Caco-2 (cell line): ENCODE measurements at regions not wholly inside any gene's neighbourhood (a gene's known extent, or its start where the extent isn't known, plus 50 kb on each side); places are given as distances from the start of the nearest gene placed in this dataset.

Source experiments
- BruUV-seq: library from RNA; stranded (reverse); fragments of 400-500 nt; replicated peaks from 2 replicates; lab custom pipeline; 2021; lab: Mats Ljungman, UMichigan
- CTCF ChIA-PET: fragments of 300-600 bp; sonication (Branson Sonifier 250); formaldehyde crosslinking; loops from one replicate; lab custom pipeline; 2022; ENCODE audit warnings: antibody characterized with exemption; lab: Charles Lee
- POLR2A ChIA-PET: fragments of 300-600 bp; sonication (Branson Sonifier 250); formaldehyde crosslinking; loops from one replicate; lab custom pipeline; 2022; ENCODE audit warnings: antibody characterized with exemption; lab: Charles Lee
- DNase-seq, 2 experiments: peaks; one replicate each; pipeline versions ENCODE4 v3.0.0 to v3.0.0-alpha.2; 2020 to 2022
- H3K27me3 ChIP-seq: replicated peaks from 2 replicates; pipeline ENCODE4 v1.6.0; 2011; ENCODE audit warnings: low read length; ENCODE audit not compliant: control insufficient read depth, insufficient read depth
- H3K36me3 ChIP-seq: 2 replicates; pipeline ENCODE4 v1.5.1; 2011; ENCODE audit warnings: low read length; ENCODE audit not compliant: control insufficient read depth, insufficient read depth
- H3K4me1 ChIP-seq: fragments of 250-450 bp; sonication (Bioruptor Pico); 2 replicates; pipeline ENCODE4 v1.5.1; 2020; ENCODE audit warnings: mild to moderate bottlenecking
- H3K4me3 ChIP-seq: 2 replicates; pipeline ENCODE4 v1.5.1; 2011; ENCODE audit warnings: low read depth, mild to moderate bottlenecking, control low read depth, low read length
- H3K9me3 ChIP-seq: fragments of 250-450 bp; sonication (Bioruptor Pico); 2 replicates; pipeline ENCODE4 v1.5.1; 2020; ENCODE audit warnings: mild to moderate bottlenecking, moderate library complexity
- H3K27ac Mint-ChIP-seq: one replicate; pipeline ENCODE4 v1.8.0; 2022; ENCODE audit warnings: mixed read lengths; ENCODE audit not compliant: unreplicated experiment
- H3K27me3 Mint-ChIP-seq: one replicate; pipeline ENCODE4 v1.8.0; 2022; ENCODE audit warnings: mixed read lengths; ENCODE audit not compliant: insufficient read depth, unreplicated experiment
- H3K36me3 Mint-ChIP-seq: one replicate; pipeline ENCODE4 v1.8.0; 2022; ENCODE audit warnings: mild to moderate bottlenecking, mixed read lengths; ENCODE audit not compliant: insufficient read depth, unreplicated experiment
- H3K4me1 Mint-ChIP-seq: one replicate; pipeline ENCODE4 v1.8.0; 2022; ENCODE audit warnings: low read depth, mixed read lengths; ENCODE audit not compliant: unreplicated experiment
- H3K4me3 Mint-ChIP-seq: one replicate; pipeline ENCODE4 v1.8.0; 2022; ENCODE audit warnings: mild to moderate bottlenecking, moderate library complexity, mixed read lengths; ENCODE audit not compliant: unreplicated experiment
- H3K9me3 Mint-ChIP-seq: one replicate; pipeline ENCODE4 v1.8.0; 2022; ENCODE audit warnings: mixed read lengths; ENCODE audit not compliant: unreplicated experiment
- CTCF ChIP-seq, 2 experiments: fragments of 200-600 bp in 1 of 2; IDR thresholded peaks; 1 replicate in 1 of 2; 2 replicates in 1 of 2; pipeline versions ENCODE4 v1.5.1 to v1.8.0; 2011 to 2022; ENCODE audit warnings: antibody characterized with exemption in 1 of 2, control low read depth in 1 of 2, inconsistent platforms in 1 of 2, low read depth in 1 of 2, low read length in 1 of 2, mild to moderate bottlenecking in 1 of 2, moderate library complexity in 1 of 2; ENCODE audit not compliant: insufficient read depth in 1 of 2, severe bottlenecking in 1 of 2, unreplicated experiment in 1 of 2
- intact Hi-C: fragments of 100-400 bp; cut with micrococcal nuclease; formaldehyde crosslinking; loops from one replicate; pipeline ENCODE4 v1.10.0; 2022; ENCODE audit not compliant: unreplicated experiment

DNA sequence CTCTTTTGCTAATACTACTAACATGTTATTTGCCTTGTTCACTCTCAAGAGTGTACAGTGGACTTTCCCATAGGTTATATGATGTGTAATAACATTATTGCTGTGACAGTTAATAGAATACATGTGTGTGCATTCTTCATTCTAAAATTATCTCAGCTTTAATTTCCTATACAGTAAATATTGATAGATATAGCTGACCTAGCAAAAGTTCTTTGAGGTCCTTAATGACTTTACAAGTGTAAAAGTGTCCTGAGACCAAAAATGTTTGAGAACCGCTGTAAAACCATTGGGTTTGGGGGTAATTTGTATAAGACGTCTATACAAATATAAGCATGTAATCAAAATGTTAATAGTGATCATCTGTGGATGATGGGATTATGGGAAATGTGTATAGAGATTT lies 469.5 kb upstream of the PROK2 start:
- Mint-ChIP-seq H3K36me3 (no peaks in the 10 kb centered on the region), H3K4me1 (no peaks in the 10 kb centered on the region), H3K27ac (no peak overlapping the region), H3K4me3 (no peak overlapping the region), H3K27me3 (peaks cover 18% of the 10 kb centered on the region), H3K9me3 (no peaks in the 10 kb centered on the region)
- CTCF ChIA-PET = no interaction called here
- POLR2A ChIA-PET = no interaction called here
- intact Hi-C loops = no loop called here
- no peak for DNase-seq
- BruUV-seq = no TSS peak
- H3K27me3 ChIP-seq = no peaks in the 10 kb centered on the region
- H3K4me1 ChIP-seq = no peaks in the 10 kb centered on the region
- no peak overlapping the region for H3K4me3 ChIP-seq
- H3K36me3 ChIP-seq = no peaks in the 10 kb centered on the region
- TF ChIP-seq CTCF (IDR thresholded peaks at IDR 0.05; ENCODE audit: insufficient read depth in 1 of 2, low read depth in 1 of 2, low read length in 1 of 2, severe bottlenecking in 1 of 2, unreplicated experiment in 1 of 2) = no peak
- no peaks in the 10 kb centered on the region for H3K9me3 ChIP-seq

DNA sequence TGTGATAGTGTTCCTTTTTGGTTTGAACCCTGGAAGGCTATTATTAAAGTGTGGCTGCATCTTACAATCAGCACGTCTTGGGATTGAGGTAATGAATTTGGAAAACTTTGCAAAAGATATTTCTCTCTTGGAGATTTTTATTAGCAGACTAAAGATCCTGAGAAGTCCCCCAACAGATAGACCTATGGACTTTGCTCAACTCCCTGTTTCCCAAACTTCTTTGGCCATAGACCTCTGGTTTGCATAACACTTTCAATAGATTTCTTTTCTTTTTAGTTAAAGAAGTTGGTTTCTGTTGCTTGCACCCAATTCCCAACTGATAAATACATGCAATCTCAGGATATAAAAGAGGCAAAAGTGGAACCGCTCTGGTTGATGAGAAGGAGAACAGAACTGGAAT lies 465.8 kb upstream of the PROK2 start:
- H3K4me3 ChIP-seq = no peak overlapping the region
- no TSS peak for BruUV-seq
- Mint-ChIP-seq H3K4me1 (no peaks in the 10 kb centered on the region), H3K27me3 (peaks cover 14% of the 10 kb centered on the region), H3K36me3 (no peaks in the 10 kb centered on the region), H3K4me3 (no peak overlapping the region), H3K27ac (no peak overlapping the region), H3K9me3 (no peaks in the 10 kb centered on the region)
- CTCF ChIA-PET = no interaction called here
- intact Hi-C loops = no loop called here
- no peak for TF ChIP-seq CTCF (IDR thresholded peaks at IDR 0.05; ENCODE audit: insufficient read depth in 1 of 2, low read depth in 1 of 2, low read length in 1 of 2, severe bottlenecking in 1 of 2, unreplicated experiment in 1 of 2)
- no peaks in the 10 kb centered on the region for H3K4me1 ChIP-seq
- DNase-seq = no peak
- POLR2A ChIA-PET = no interaction called here
- H3K27me3 ChIP-seq = no peaks in the 10 kb centered on the region
- H3K9me3 ChIP-seq = no peaks in the 10 kb centered on the region
- no peaks in the 10 kb centered on the region for H3K36me3 ChIP-seq

DNA sequence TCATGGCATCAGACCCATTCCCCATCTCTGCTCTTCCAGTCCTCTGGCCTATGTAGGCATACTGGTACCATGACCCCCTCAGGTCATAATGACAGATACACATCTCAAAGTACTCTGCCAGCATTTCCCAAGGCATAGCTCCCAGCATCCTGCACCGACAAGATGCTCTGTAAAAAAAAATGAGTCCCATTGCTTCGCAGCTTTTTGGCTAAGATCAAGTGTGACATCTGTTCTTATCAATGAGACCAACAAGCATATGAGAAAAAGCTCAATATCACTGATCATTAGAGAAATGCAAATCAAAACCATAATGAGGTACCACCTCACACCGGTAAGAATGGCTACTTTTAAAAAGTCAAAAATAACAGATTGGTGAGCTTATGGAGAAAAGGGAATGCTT lies 463.9 kb upstream of the PROK2 start:
- POLR2A ChIA-PET = no interaction called here
- Mint-ChIP-seq H3K27me3 (peaks cover 14% of the 10 kb centered on the region), H3K36me3 (no peaks in the 10 kb centered on the region), H3K4me3 (no peak overlapping the region), H3K9me3 (no peaks in the 10 kb centered on the region), H3K4me1 (no peaks in the 10 kb centered on the region), H3K27ac (no peak overlapping the region)
- CTCF ChIA-PET = no interaction called here
- H3K9me3 ChIP-seq = no peaks in the 10 kb centered on the region
- H3K4me3 ChIP-seq = no peak overlapping the region
- DNase-seq = no peak
- no peaks in the 10 kb centered on the region for H3K36me3 ChIP-seq
- H3K4me1 ChIP-seq = no peaks in the 10 kb centered on the region
- no peak for TF ChIP-seq CTCF (IDR thresholded peaks at IDR 0.05; ENCODE audit: insufficient read depth in 1 of 2, low read depth in 1 of 2, low read length in 1 of 2, severe bottlenecking in 1 of 2, unreplicated experiment in 1 of 2)
- intact Hi-C loops = no loop called here
- BruUV-seq = no TSS peak
- no peaks in the 10 kb centered on the region for H3K27me3 ChIP-seq
